ENCODE measurements at regions not wholly inside any gene's neighbourhood (a gene's known extent, or its start where the extent isn't known, plus 50 kb on each side); places are given as distances from the start of the nearest gene placed in this dataset.

DNA sequence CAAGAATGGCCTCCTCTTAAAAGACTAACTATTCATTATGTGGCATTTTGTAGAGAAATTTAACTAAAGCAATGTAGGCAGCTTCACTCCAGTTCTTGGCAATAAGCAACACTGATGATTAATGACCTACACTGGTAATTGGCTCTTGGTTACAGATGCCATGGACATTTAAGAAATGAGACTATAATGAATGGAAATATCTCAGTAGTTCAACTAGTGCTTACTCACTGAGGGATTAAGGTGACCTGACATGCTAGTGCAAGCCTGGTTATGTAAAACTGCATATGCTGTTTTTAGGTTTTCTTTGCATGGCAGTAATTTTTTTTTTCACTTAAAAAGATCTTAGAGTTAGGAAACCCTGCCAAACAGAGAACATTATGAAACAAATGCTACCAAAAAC, 152.7 kb upstream of the AADAT start:
- no peaks in the 10 kb centered on the region for H3K4me1 Mint-ChIP-seq

DNA sequence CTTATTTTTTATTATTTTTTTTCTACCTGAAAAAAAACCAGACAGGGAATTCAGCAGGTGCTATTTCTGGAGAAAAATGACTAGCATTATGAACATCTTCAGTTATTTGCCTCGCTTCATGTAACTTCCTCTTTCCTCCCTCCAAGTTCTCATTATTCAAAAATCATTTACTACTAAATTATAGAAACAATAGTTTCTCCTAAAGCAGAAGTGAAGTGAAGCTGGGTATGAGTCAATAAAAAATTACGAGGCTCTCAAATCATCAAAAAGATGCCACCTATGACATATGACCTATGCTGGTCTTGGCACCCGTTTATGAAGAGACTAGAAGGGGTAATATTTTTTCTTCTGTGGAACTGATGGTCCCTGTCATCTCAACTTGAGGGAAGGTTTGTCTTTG, 145.0 kb upstream of the AADAT start:
- Histone ChIP-seq H3K27ac (ENCODE audit: low read length) (no peak overlapping the region), H3K4me1 (ENCODE audit: control insufficient read depth, insufficient read depth, low read length) (no peaks in the 10 kb centered on the region), H3K4me3 (ENCODE audit: low read length) (no peak overlapping the region), H3K9me3 (ENCODE audit: control insufficient read depth, insufficient read depth, low read length) (no peaks in the 10 kb centered on the region), H3K36me3 (ENCODE audit: control insufficient read depth, insufficient read depth, low read length) (no peaks in the 10 kb centered on the region), H3K27me3 (ENCODE audit: control insufficient read depth, insufficient read depth, low read length) (no peaks in the 10 kb centered on the region)
- Mint-ChIP-seq H3K4me3 (no peak overlapping the region), H3K27me3 (ENCODE audit: low read depth in 2 of 2) (no peaks in the 10 kb centered on the region), H3K36me3 (no peaks in the 10 kb centered on the region), H3K9me3 (no peaks in the 10 kb centered on the region), H3K4me1 (no peaks in the 10 kb centered on the region), H3K27ac (no peak overlapping the region)
- intact Hi-C loops (cut with micrococcal nuclease): no loop called here
- 29% methylated on average over 1 of the region's 3 CpGs for WGBS (ENCODE audit: insufficient coverage)
- DNase-seq (no peak), ATAC-seq (no peak)
- TF ChIP-seq, protein P1, sequence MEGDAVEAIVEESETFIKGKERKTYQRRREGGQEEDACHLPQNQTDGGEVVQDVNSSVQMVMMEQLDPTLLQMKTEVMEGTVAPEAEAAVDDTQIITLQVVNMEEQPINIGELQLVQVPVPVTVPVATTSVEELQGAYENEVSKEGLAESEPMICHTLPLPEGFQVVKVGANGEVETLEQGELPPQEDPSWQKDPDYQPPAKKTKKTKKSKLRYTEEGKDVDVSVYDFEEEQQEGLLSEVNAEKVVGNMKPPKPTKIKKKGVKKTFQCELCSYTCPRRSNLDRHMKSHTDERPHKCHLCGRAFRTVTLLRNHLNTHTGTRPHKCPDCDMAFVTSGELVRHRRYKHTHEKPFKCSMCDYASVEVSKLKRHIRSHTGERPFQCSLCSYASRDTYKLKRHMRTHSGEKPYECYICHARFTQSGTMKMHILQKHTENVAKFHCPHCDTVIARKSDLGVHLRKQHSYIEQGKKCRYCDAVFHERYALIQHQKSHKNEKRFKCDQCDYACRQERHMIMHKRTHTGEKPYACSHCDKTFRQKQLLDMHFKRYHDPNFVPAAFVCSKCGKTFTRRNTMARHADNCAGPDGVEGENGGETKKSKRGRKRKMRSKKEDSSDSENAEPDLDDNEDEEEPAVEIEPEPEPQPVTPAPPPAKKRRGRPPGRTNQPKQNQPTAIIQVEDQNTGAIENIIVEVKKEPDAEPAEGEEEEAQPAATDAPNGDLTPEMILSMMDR (IDR thresholded peaks at IDR 0.05): no peak

More for the DNA sequence above, 152.7 kb upstream of the AADAT start:
- H3K4me1 ChIP-seq (ENCODE audit: control insufficient read depth, insufficient read depth, low read length): no peaks in the 10 kb centered on the region
- no peak for DNase-seq
- ATAC-seq: no peak
- no peaks in the 10 kb centered on the region for H3K36me3 ChIP-seq (ENCODE audit: control insufficient read depth, insufficient read depth, low read length)
- Mint-ChIP-seq H3K36me3 (no peaks in the 10 kb centered on the region), H3K9me3 (no peaks in the 10 kb centered on the region), H3K27me3 (ENCODE audit: low read depth in 2 of 2) (no peaks in the 10 kb centered on the region), H3K27ac (no peak overlapping the region), H3K4me3 (no peak overlapping the region)
- no peaks in the 10 kb centered on the region for H3K27me3 ChIP-seq (ENCODE audit: control insufficient read depth, insufficient read depth, low read length)
- H3K27ac ChIP-seq (ENCODE audit: low read length): no peak overlapping the region
- no peak overlapping the region for H3K4me3 ChIP-seq (ENCODE audit: low read length)
- H3K9me3 ChIP-seq (ENCODE audit: control insufficient read depth, insufficient read depth, low read length): no peaks in the 10 kb centered on the region
- intact Hi-C loops (cut with micrococcal nuclease): no loop called here
- TF ChIP-seq, protein P1 (IDR thresholded peaks at IDR 0.05): no peak

DNA sequence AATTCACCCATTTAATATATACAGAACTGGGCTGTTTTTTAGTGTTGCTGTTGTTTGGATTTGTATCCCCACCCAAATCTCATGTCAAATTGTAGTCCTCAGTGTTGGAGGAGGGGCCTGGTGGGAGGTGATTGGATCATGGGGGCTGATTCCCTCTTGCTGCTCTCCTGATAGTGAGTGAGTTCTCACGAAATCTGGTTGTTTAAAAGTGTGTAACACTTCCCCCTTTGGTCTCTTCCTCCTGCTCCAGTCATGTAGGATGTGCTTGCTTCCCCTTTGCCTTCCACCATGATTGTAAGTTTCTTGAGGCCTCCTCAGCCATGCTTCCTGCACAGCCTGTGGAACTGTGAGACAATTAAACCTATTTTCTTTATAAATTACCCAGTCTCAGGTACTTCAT, 141.6 kb upstream of the AADAT start:
- no peak for ATAC-seq
- Histone ChIP-seq H3K27me3 (ENCODE audit: control insufficient read depth, insufficient read depth, low read length) (no peaks in the 10 kb centered on the region), H3K4me1 (ENCODE audit: control insufficient read depth, insufficient read depth, low read length) (no peaks in the 10 kb centered on the region), H3K4me3 (ENCODE audit: low read length) (no peak overlapping the region), H3K9me3 (ENCODE audit: control insufficient read depth, insufficient read depth, low read length) (no peaks in the 10 kb centered on the region), H3K27ac (ENCODE audit: low read length) (no peak overlapping the region), H3K36me3 (ENCODE audit: control insufficient read depth, insufficient read depth, low read length) (no peaks in the 10 kb centered on the region)
- TF ChIP-seq, protein P1 (IDR thresholded peaks at IDR 0.05): no peak
- intact Hi-C loops (cut with micrococcal nuclease): no loop called here
- Mint-ChIP-seq H3K9me3 (no peaks in the 10 kb centered on the region), H3K27ac (no peak overlapping the region), H3K27me3 (ENCODE audit: low read depth in 2 of 2) (no peaks in the 10 kb centered on the region), H3K4me3 (no peak overlapping the region), H3K4me1 (no peaks in the 10 kb centered on the region), H3K36me3 (no peaks in the 10 kb centered on the region)
- 0% methylated on average over 1 of the region's 1 CpG for WGBS (ENCODE audit: insufficient coverage)
- DNase-seq: no peak

DNA sequence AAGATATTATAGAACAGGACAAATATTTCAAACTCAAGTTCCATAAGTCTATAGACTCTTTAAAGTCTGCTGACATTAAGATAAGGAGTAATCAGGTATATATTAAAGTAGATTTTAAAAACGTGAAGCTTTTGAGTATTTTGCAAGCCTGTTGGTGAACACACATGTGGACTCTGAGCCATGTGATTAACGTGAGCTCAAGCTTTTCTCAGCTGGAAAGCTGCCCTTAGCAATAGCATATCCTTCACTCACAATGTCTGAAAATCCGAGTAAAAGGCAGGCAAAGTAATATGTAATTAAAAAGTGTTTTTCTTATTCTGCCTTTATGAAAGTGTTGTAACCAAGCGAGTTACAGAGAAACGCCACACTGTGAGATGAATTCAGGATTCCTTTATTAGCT, 140.5 kb upstream of the AADAT start:
- ATAC-seq: no peak
- Histone ChIP-seq H3K4me3 (ENCODE audit: low read length) (no peak overlapping the region), H3K4me1 (ENCODE audit: control insufficient read depth, insufficient read depth, low read length) (no peaks in the 10 kb centered on the region), H3K36me3 (ENCODE audit: control insufficient read depth, insufficient read depth, low read length) (no peaks in the 10 kb centered on the region), H3K27me3 (ENCODE audit: control insufficient read depth, insufficient read depth, low read length) (no peaks in the 10 kb centered on the region), H3K27ac (ENCODE audit: low read length) (no peak overlapping the region), H3K9me3 (ENCODE audit: control insufficient read depth, insufficient read depth, low read length) (no peaks in the 10 kb centered on the region)
- Mint-ChIP-seq H3K36me3 (no peaks in the 10 kb centered on the region), H3K27me3 (ENCODE audit: low read depth in 2 of 2) (no peaks in the 10 kb centered on the region), H3K4me1 (no peaks in the 10 kb centered on the region), H3K4me3 (no peak overlapping the region), H3K27ac (no peak overlapping the region), H3K9me3 (no peaks in the 10 kb centered on the region)
- intact Hi-C loops (cut with micrococcal nuclease): no loop called here
- DNase-seq: no peak
- TF ChIP-seq, protein P1 (IDR thresholded peaks at IDR 0.05): no peak
- 87% methylated on average over 5 of the region's 5 CpGs for whole genome bisulfite sequencing (ENCODE audit: insufficient coverage)
